ENCODE measurements at regions not wholly inside any gene's neighbourhood (a gene's known extent, or its start where the extent isn't known, plus 50 kb on each side); places are given as distances from the start of the nearest gene placed in this dataset.
"Not testable (repeated sequence)": the region's sequence is repeated elsewhere in the genome, so short reads cannot be mapped to it uniquely, and the experiment has no call there.

- DNase-seq (ENCODE audit: low read depth, low spot score) = no peak
These were observed 129.2 kb downstream of the TBX18 start for GRCh38 chr6:84635081-84635761.

- DNase-seq (ENCODE audit: low read depth, low spot score) = no peak
These were observed 130.6 kb downstream of the TBX18 start for GRCh38 chr6:84633771-84634170.

DNA sequence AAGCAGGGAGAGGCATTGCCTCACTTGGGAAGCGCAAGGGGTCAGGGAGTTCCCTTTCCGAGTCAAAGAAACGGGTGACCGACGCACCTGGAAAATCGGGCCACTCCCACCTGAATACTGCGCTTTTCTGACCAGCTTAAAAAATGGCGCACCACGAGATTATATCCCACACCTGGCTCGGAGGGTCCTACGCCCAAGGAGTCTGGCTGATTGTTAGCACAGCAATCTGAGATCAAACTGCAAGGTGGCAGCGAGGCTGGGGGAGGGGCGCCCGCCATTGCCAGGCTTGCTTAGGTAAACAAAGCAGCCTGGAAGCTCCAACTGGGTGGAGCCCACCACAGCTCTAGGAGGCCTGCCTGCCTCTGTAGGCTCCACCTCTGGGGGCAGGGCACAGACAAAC lies 137.9 kb downstream of the TBX18 start:
- DNase-seq (ENCODE audit: low read depth, low spot score) = not testable (repeated sequence)

GRCh38 chr6:84625506-84625905 lies 138.9 kb downstream of the TBX18 start:
- DNase-seq (ENCODE audit: low read depth, low spot score) = no peak

- DNase-seq (ENCODE audit: low read depth, low spot score) = no peak
These were observed 140.3 kb downstream of the TBX18 start for GRCh38 chr6:84623956-84624680.

DNA sequence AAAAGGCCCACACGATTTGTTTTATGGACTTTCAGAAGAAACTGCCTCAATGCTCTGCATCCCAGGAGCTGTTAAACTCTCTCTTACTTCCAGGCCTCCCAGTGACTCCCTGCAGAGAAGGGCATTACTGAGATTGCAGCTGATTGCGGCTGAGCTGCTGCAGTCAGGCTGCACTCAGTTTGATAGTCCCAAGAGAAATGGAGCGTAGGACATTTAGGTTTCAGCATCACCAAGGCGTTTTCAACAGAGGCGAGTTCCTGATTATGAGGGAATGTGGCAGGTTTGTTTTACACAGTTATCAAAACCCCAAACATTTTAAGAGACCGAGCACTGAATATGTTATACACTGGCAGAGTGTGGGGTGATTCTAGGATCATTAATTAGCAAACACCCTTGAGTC lies 145.6 kb downstream of the TBX18 start:
- DNase-seq (ENCODE audit: low read depth, low spot score) = no peak

- peak; percentile 65 for DNase-seq (ENCODE audit: low read depth, low spot score)
These were observed 146.2 kb downstream of the TBX18 start for GRCh38 chr6:84618046-84618752.

DNA sequence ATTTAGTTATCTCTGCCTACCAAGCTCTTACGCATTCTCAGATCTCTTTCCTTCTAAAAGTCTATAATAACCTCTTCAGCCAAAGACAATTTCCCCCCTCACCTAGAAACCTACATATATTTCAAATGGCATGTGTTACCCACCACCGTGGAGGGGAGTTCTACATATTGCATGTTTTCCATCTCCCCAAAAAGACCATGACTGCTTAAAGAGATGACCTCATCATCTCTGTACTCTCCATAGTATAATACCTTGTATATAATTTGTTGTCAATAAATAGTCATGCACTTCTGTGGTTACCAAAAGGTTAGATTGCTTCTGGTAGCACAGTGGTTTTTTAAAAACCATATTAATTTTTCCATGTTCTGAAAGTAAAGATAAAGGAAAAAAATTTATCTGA lies 148.4 kb downstream of the TBX18 start:
- no peak for DNase-seq (ENCODE audit: low read depth, low spot score)

GRCh38 chr6:84615113-84615850 lies 149.1 kb downstream of the TBX18 start:
- DNase-seq (ENCODE audit: low read depth, low spot score) = no peak

DNA sequence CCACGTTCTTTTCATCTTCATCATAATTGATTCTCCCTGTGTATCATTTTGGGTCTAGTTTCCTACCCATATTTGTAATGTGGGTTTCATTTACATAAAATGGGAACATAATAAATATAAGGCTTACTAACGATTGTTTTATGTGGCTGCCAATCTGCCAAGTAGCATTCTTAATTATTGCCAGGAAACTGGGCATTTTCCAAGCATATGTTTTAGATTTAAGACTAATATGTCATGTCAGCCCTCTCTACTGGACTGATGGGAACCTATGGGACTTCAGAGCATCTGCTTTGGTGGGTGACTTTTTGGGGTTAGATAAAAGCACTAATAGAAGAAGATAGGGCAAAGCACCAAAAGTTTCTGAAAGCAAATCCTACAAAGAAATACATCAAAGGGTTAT lies 157.5 kb downstream of the TBX18 start:
- no peak for DNase-seq (ENCODE audit: low read depth, low spot score)

GRCh38 chr6:84605298-84605697 lies 159.1 kb downstream of the TBX18 start:
- DNase-seq (ENCODE audit: low read depth, low spot score) = no peak

DNA sequence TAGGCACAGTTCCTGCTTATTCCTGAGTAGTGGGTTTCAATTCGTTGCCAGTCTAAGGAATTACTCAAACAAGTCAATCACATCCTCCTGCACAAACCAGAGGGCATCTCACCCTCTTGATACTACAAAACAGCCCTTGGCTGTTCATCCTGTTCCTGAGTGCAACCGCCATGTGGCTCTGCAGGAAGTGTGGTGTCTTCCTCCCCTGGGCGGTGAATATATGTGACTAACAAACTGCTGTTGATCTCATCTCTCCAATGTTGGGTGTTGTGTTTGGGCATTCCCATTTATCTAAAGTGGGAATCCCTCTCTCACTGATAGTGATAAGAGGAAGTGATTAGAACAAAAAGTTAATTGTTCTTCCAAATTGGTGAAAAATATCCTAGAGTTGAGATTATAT lies 163.0 kb downstream of the TBX18 start:
- DNase-seq (ENCODE audit: low read depth, low spot score) = no peak

DNA sequence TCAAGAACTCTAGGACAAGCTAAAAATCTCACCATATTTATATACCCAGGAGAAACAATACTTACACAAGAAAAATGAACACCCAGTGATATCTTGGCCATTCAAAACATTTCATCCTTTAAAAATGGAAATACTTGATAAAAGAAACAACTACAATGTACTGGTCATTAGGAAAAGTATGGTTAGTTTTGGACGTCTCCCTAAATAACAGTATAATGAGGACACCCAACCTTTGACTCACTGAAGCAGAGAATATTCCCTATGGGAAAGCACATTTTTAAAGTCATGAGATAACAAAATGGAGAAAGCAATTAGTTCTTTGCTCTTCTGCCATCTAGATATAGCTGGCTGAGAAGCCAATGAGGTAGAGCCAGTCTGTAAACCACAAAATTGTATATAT lies 164.4 kb downstream of the TBX18 start:
- no peak for DNase-seq (ENCODE audit: low read depth, low spot score)

- no peak for DNase-seq (ENCODE audit: low read depth, low spot score)
These were observed 167.0 kb downstream of the TBX18 start for GRCh38 chr6:84597238-84597875.

DNA sequence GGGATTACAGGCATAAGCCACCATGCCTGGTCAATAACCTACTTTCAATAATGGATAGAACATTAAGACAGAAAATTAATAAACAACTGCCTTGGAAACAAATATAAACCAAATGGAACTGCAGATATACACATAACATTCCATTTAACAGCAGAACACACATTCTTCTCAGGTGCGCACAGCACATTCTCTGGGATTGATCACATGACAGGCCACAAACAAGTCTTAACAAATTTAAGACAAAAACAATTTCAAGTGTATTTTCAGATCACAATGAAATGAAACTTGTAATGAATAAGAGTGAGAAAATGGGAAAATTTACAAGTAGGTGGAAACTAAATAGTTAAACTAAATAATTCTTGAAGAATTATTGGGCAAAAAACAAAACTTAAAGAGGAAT lies 167.9 kb downstream of the TBX18 start:
- no peak for DNase-seq (ENCODE audit: low read depth, low spot score)

DNA sequence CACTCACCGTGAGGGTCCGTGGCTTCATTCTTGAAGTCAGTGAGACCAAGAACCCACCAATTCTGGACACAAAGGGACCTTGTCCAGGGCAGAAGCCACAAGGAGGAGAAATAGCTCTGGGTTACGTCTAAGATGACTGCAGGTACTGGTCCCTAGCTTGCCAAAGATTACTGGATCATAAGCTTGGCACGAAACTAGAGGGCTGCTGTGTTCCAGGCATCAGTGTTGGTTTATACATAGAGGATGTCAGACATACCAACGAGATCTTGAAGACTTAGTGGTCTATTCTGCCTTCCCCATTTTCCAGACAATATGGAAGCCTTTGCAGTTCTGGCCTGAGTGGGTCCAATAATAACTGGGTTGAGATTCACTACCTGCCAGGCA lies 175.7 kb downstream of the TBX18 start:
- DNase-seq (ENCODE audit: low read depth, low spot score) = no peak

- not testable (repeated sequence) for DNase-seq (ENCODE audit: low read depth, low spot score)
These were observed 176.3 kb downstream of the TBX18 start for GRCh38 chr6:84587994-84588696.

DNA sequence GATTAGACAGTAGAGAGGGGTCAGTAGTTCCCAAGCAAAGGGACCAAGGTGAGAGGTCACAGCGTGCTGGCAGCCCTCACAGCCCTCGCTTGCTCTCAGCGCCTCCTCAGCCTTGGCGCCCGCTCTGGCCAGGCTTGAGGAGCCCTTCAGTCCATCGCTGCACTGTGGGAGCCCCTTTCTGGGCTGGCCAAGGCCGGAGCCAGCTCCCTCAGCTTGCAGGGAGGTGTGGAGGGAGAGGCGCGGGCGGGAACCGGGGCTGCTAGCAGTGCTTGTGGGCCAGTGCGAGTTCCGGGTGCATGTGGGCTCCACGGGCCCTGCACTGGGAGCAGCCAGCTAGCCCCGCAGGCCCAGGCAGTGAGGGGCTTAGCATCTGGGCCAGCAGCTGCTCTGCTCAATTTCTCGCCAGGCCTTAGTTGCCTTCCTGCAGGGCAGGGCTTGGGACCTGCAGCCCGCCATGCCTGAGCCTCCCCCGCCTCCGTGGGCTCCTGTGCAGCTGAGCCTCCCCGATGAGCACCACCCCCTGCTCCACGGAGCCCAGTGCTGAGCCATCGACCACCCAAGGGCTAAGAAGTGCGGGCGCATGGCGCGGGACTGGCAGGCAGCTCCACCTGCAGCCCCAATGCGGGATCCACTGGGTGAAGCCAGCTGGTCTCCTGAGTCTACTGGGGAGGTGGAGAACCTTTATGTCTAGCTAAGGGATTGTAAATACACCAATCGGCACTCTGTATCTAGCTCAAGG lies 177.0 kb downstream of the TBX18 start:
- DNase-seq (ENCODE audit: low read depth, low spot score) = not testable (repeated sequence)

GRCh38 chr6:84583784-84584183 lies 180.6 kb downstream of the TBX18 start:
- no peak for DNase-seq (ENCODE audit: low read depth, low spot score)

GRCh38 chr6:84582997-84583396 lies 181.4 kb downstream of the TBX18 start:
- no peak for DNase-seq (ENCODE audit: low read depth, low spot score)

All from smooth muscle cell of the brain vasculature (primary cell).